GM18505 (cell line): ENCODE measurements at regions not wholly inside any gene's neighbourhood (a gene's known extent, or its start where the extent isn't known, plus 50 kb on each side); places are given as distances from the start of the nearest gene placed in this dataset.
"Not testable (repeated sequence)": the region's sequence is repeated elsewhere in the genome, so short reads cannot be mapped to it uniquely, and the experiment has no call there.

Experiments
- ATAC-seq: cut with Tn5 transposase; IDR thresholded peaks from one replicate; pipeline ENCODE4 v1.9.1; 2021; ENCODE audit not compliant: unreplicated experiment
- POLR2A ChIP-seq: IDR thresholded peaks from 4 replicates; pipeline ENCODE4 v1.6.1; 2011; ENCODE audit warnings: borderline replicate concordance; ENCODE audit not compliant: insufficient read depth, insufficient read length; ENCODE audit errors: extremely low read depth

DNA sequence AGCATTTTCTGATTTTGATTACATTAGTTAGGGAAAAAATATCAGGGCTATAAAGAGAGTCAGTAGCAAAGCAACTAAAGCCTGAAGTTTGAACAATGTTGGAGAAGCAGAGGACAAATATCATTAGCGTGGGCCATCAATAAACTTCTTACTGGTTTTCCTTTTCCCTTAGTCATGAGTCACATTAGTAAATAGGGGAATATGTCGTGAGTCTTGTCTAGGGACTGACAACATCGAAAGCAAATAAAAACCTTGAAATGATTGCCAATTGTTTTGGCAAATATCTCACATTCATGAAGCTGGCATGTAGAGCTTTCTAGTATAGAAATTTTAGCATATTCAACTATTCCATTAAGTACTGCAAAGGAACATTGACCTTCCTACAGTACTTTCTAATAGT, 806.0 kb upstream of the SORCS1 start:
- no peak for TF ChIP-seq POLR2A
- ATAC-seq: no peak

DNA sequence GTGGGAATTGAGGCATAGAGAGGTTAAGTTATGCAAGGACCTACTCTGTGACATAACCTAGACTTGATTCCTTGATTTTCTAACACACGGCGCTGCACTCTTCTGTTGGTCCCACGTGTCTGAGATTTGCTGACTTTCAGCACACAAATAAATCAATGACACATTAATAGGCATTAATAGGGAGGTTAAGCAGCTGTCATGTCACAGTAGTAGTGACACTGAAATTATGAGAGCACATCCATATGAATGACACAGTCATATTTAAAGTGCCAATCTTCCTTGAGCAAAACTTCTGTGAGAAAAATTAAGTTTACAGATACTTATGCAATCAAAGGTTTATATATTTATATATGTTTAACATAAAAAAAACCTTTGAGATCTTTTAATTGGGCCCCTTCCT, 805.4 kb upstream of the SORCS1 start:
- ATAC-seq: no peak
- TF ChIP-seq POLR2A: no peak

- TF ChIP-seq POLR2A: no peak
- ATAC-seq: no peak
These were observed 802.3 kb upstream of the SORCS1 start for GRCh38 chr10:107966826-107967225.

- ATAC-seq: no peak
- TF ChIP-seq POLR2A: no peak
These were observed 788.4 kb upstream of the SORCS1 start for GRCh38 chr10:107952649-107953556.

DNA sequence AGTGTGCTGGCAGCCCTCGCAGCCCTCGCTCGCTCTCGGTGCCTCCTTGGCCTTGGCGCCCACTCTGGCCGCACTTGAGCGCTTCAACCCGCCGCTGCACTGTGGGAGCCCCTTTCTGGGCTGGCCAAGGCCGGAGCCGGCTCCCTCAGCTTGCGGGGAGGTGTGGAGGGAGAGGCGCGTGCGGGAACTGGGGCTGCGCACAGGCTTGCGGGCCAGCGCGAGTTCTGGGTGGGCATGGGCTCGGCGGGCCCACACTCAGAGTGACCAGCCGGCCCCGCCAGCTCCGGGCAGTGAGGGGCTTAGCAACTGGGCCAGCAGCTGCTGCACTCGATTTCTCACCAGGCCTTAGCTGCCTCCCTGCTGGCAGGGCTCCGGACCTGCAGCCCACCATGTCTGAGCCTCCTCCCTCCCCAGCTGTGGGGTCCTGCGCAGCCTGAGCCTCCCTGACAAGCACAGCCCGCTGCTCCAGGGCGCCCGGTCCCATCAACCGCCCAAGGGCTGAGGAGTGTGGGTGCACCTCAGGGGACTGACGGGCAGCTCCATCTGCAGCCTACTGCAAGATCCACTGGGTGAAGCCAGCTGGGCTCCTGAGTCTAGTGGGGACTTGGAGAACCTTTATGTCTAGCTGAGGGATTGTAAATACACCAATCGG, 786.0 kb upstream of the SORCS1 start:
- not testable (repeated sequence) for ATAC-seq

GRCh38 chr10:107942826-107943225, 778.3 kb upstream of the SORCS1 start:
- TF ChIP-seq POLR2A: no peak
- ATAC-seq: no peak

DNA sequence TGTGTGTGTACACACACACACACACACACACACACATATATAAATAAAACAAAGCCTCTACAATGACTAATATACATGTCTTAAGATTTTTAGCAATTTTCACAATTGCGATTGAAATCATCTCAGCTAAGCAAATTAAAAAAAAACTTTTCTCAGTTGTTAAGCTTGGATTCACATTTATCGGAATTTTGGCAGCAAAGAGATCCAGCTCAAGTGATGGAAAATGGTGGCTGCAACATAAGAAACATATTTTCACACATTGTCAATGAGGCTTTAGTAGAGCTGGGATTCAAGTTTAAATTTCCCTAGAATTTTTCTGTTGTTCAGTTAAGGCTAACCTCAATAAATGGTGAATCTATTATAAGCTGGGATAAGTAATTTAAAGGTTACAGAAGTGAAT, 768.6 kb upstream of the SORCS1 start:
- TF ChIP-seq POLR2A: no peak
- no peak for ATAC-seq

- TF ChIP-seq POLR2A: no peak
- ATAC-seq: no peak
These were observed 767.3 kb upstream of the SORCS1 start for GRCh38 chr10:107931808-107932207.

DNA sequence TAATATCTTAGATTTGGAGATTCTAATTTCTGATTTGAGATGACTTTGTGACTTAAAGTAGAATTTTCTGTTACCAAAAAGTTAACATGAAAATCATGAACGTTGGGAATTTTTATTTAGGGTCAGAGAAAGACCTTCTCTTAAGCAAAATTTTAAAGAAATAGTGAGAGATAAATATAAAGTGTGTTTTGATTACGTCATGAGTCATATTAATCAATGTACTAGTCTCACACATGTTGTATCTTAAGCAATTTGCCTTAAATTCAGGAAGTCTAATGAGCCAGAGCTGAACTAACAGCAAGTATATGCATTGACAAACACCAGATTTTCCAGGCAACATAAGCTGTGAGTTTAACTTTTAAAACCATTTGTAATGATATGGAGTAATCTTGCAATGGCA, 765.5 kb upstream of the SORCS1 start:
- TF ChIP-seq POLR2A: no peak
- no peak for ATAC-seq

DNA sequence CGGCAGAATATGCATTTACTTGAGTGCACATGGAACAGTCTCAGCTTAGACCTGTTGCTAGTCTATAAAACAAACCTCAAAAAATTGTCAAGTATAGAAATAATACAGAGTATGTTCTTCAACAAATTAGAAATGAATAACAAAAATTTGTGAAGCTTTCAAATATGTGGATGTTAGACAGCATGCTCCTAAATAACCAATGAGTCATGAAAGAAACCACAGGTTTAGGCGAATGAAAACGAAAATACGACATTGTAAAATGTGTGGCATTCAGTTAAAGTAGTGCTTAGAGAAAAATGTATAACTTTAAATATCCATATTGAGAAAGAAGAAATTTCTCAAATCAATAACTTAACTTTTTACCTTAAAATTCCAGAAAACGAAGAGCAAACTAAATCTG, 760.0 kb upstream of the SORCS1 start:
- no peak for ATAC-seq
- TF ChIP-seq POLR2A: no peak

DNA sequence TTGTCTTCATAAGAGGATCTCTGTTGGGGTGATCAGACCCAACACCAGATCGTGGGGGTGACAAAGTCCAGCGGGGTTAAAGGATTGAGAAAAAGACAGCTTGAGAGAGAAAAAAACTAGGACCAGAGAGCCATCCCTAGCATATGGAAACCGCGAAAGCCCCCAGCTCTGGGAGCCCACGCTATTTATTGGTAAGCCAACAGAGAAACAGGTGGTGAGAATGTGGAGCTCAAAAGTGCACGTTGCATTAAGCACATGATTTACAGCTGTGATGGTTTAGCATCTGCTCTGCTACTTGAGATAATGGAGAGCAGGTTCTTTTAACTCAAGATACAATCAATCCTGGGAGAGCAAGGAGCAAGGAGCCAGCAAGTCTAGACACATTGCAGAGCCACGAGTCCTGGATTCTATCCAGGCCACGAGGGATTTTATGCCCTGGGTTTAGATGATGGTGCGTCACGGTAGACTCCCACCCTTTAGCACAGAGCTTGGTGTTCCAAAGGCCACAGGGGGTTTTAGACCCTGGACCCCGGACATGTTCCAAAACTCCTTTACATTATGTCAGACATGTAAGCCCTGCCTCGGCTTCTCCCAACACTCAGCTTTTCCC, 755.2 kb upstream of the SORCS1 start:
- no peak for TF ChIP-seq POLR2A
- ATAC-seq: no peak

DNA sequence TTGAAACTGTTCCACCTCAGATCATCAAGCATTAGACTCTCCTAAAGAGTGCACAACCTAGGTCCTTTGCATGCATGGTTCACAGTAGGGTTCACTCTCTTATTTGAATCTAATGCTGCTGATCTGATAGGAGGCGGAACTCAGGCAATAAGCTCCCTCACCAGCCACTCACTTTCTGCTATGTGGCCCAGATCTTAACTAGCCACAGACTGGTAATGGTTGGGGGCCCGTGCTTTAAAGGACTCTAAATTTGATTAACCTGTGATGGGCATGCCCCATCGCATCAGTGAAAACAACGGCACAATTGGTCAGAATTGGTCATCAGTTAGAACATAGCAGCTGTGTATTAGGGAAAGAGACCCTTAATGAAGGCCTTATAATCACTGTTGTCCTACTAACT, 753.7 kb upstream of the SORCS1 start:
- ATAC-seq: no peak
- TF ChIP-seq POLR2A: no peak

GRCh38 chr10:107915215-107915610, 750.7 kb upstream of the SORCS1 start:
- no peak for TF ChIP-seq POLR2A
- ATAC-seq: no peak
